Memory B cell (primary cell): ENCODE measurements at regions not wholly inside any gene's neighbourhood (a gene's known extent, or its start where the extent isn't known, plus 50 kb on each side); places are given as distances from the start of the nearest gene placed in this dataset.

Experiments
- ATAC-seq: fragments of 150-1000 bp; cut with Tn5 transposase; 2 replicates; pipeline ENCODE4 v1.10.0; 2021; ENCODE audit warnings: low read depth, mild to moderate bottlenecking, moderate library complexity
- DNase-seq, 2 donors: peaks; one replicate each; pipeline ENCODE4 v3.0.0; 2022; ENCODE audit warnings: low spot score in 2 of 2
- H3K27ac Mint-ChIP-seq: one replicate; pipeline ENCODE4 v1.8.0; 2022; ENCODE audit warnings: mild to moderate bottlenecking, moderate library complexity, mixed read lengths
- H3K27me3 Mint-ChIP-seq: one replicate; pipeline ENCODE4 v1.8.0; 2022; ENCODE audit warnings: mixed read lengths
- H3K36me3 Mint-ChIP-seq: one replicate; pipeline ENCODE4 v1.8.0; 2022; ENCODE audit warnings: mild to moderate bottlenecking, mixed read lengths
- H3K4me1 Mint-ChIP-seq: one replicate; pipeline ENCODE4 v1.8.0; 2022; ENCODE audit warnings: mixed read lengths
- H3K4me3 Mint-ChIP-seq: one replicate; pipeline ENCODE4 v1.8.0; 2022; ENCODE audit warnings: mild to moderate bottlenecking, moderate library complexity, mixed read lengths
- H3K9me3 Mint-ChIP-seq: one replicate; pipeline ENCODE4 v1.8.0; 2022; ENCODE audit warnings: mixed read lengths

DNA sequence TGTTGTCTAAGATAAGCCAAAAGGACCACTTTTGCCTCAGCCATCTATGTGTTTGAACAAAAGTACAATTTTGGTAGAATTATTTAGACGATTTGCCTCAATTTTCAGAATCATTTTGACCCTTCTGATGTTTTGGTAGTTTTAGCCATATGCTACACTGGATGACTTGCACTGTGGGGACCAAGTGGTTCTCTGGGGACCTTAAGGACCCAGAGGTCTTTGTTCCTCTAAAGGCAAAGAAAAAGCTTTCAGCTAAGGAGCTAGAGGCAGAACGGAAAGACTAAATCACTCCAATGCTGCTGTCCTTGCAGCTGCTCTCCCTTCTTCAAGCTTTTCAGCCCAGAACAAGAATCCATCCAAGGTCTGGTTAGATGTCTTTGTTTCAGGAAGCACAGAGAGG is 51.0 kb upstream of the APC start:
- Mint-ChIP-seq H3K27ac (no peak overlapping the region), H3K27me3 (peaks cover 5% of the 10 kb centered on the region), H3K4me3 (no peak overlapping the region), H3K36me3 (peaks cover 4% of the 10 kb centered on the region), H3K4me1 (peaks cover 14% of the 10 kb centered on the region), H3K9me3 (peaks cover 6% of the 10 kb centered on the region)
- DNase-seq (no peak), ATAC-seq (peak; percentile 58)

GRCh38 chr5:112687306-112687705 is 50.4 kb upstream of the APC start:
- H3K27me3 Mint-ChIP-seq, result peaks cover 8% of the 10 kb centered on the region
- no peak for ATAC-seq
- no peak overlapping the region for H3K4me3 Mint-ChIP-seq
- H3K4me1 Mint-ChIP-seq, result peaks cover 14% of the 10 kb centered on the region
- H3K36me3 Mint-ChIP-seq, result peaks cover 9% of the 10 kb centered on the region
- no peak for DNase-seq
- H3K27ac Mint-ChIP-seq, result no peak overlapping the region
- H3K9me3 Mint-ChIP-seq, result peaks cover 9% of the 10 kb centered on the region
